Endothelial cell of umbilical vein (primary cell): ENCODE measurements at regions not wholly inside any gene's neighbourhood (a gene's known extent, or its start where the extent isn't known, plus 50 kb on each side); places are given as distances from the start of the nearest gene placed in this dataset.

ENCODE experiments used
- BruUV-seq: library from RNA; stranded (reverse); fragments of 400-500 nt; replicated peaks from 2 replicates; lab custom pipeline; 2021; lab: Mats Ljungman, UMichigan
- CTCF ChIA-PET: fragments of 300-600, 350-600 bp; sonication (Branson Sonifier 250); formaldehyde crosslinking; loops from one replicate; lab custom pipeline; 2021; ENCODE audit warnings: antibody characterized with exemption, inconsistent platforms; lab: Charles Lee
- POLR2A ChIA-PET: fragments of 300-600, 350-600 bp; sonication (Branson Sonifier 250); formaldehyde crosslinking; loops from one replicate; lab custom pipeline; 2021; ENCODE audit warnings: antibody characterized with exemption, inconsistent platforms; lab: Charles Lee
- DNase-seq: peaks from one replicate; pipeline ENCODE4 v3.0.0-alpha.2; 2011; ENCODE audit warnings: low read depth, low spot score
- FAIRE-seq: peaks from 2 replicates; lab custom pipeline; 2011; peaks lifted over from hg19 to GRCh38; lab: Jason Lieb, UNC
- H2AFZ ChIP-seq: 2 replicates; pipeline ENCODE4 v1.6.0; 2012; ENCODE audit warnings: low read depth, low read length, control low read depth, inconsistent platforms
- H3K27ac ChIP-seq: 2 replicates; pipeline ENCODE4 v1.5.1; 2011; ENCODE audit warnings: low read depth, mild to moderate bottlenecking, control low read depth, low read length, moderate library complexity; ENCODE audit not compliant: insufficient read depth
- H3K27me3 ChIP-seq, 2 experiments: 2 replicates each; pipeline versions ENCODE4 v1.6.0 to v1.6.1; 2011; ENCODE audit warnings: low read length in 2 of 2, mixed read lengths in 1 of 2; ENCODE audit not compliant: control insufficient read depth in 2 of 2, insufficient read depth in 2 of 2
- H3K36me3 ChIP-seq, 2 experiments: 2 replicates in 1 of 2; 3 replicates in 1 of 2; pipeline ENCODE4 v1.5.1; 2011; ENCODE audit warnings: low read length in 2 of 2, mild to moderate bottlenecking in 1 of 2, moderate library complexity in 1 of 2; ENCODE audit not compliant: control insufficient read depth in 2 of 2, insufficient read depth in 2 of 2; ENCODE audit errors: extremely low read depth in 1 of 2
- H3K4me1 ChIP-seq: 3 replicates; pipeline ENCODE4 v1.5.1; 2011; ENCODE audit warnings: mild to moderate bottlenecking, low read length; ENCODE audit not compliant: control insufficient read depth, insufficient read depth; ENCODE audit errors: extremely low read depth
- H3K4me2 ChIP-seq: 2 replicates; pipeline ENCODE4 v1.6.1; 2011; ENCODE audit warnings: low read length, control low read depth, mixed read lengths; ENCODE audit not compliant: insufficient read depth
- H3K4me3 ChIP-seq, 3 experiments: fragments of 200-600 bp in 1 of 3; sonication (generic), shearing (Covaris generic) in 1 of 3; replicated peaks in 1 of 3; 2 replicates each; pipeline ENCODE4 v1.5.1; 2011 to 2016; ENCODE audit warnings: control low read depth in 3 of 3, low read length in 3 of 3, mild to moderate bottlenecking in 2 of 3, inconsistent platforms in 1 of 3, low read depth in 1 of 3, moderate library complexity in 1 of 3; ENCODE audit not compliant: insufficient read depth in 1 of 3
- H3K79me2 ChIP-seq: 2 replicates; pipeline ENCODE4 v1.6.0; 2012; ENCODE audit warnings: low read length, inconsistent platforms; ENCODE audit not compliant: control insufficient read depth, insufficient read depth
- H3K9ac ChIP-seq: replicated peaks from 2 replicates; pipeline ENCODE3; 2011; ENCODE audit warnings: low read length, control low read depth; ENCODE audit not compliant: insufficient read depth; ENCODE audit errors: extremely low read depth
- H3K9me1 ChIP-seq: replicated peaks from 3 replicates; pipeline ENCODE4 v1.6.0; 2011; ENCODE audit warnings: mild to moderate bottlenecking, low read length; ENCODE audit not compliant: control insufficient read depth, insufficient read depth; ENCODE audit errors: extremely low read depth
- H3K9me3 ChIP-seq: replicated peaks from 2 replicates; pipeline ENCODE4 v1.5.1; 2012; ENCODE audit warnings: low read length, inconsistent platforms; ENCODE audit not compliant: control insufficient read depth, insufficient read depth
- H4K20me1 ChIP-seq: replicated peaks from 2 replicates; pipeline ENCODE3; 2011; ENCODE audit warnings: mild to moderate bottlenecking, low read length; ENCODE audit not compliant: control insufficient read depth, insufficient read depth; ENCODE audit errors: extremely low read depth
- EZH2 ChIP-seq: IDR thresholded peaks from 2 replicates; pipeline ENCODE4 v1.6.1; 2012; ENCODE audit warnings: borderline replicate concordance, low read depth, mild to moderate bottlenecking, moderate library complexity, low read length, inconsistent platforms; ENCODE audit not compliant: severe bottlenecking
- FOS ChIP-seq: IDR thresholded peaks from 2 replicates; pipeline ENCODE4 v1.6.1; 2011; ENCODE audit warnings: mild to moderate bottlenecking, low read length, moderate library complexity, borderline replicate concordance; ENCODE audit not compliant: insufficient read depth
- GATA2 ChIP-seq: IDR thresholded peaks from 2 replicates; pipeline ENCODE4 v1.7.0; 2011; ENCODE audit warnings: low read depth, mild to moderate bottlenecking, moderate library complexity, mixed read lengths, low read length; ENCODE audit not compliant: insufficient read length, insufficient read depth
- JUN ChIP-seq: IDR thresholded peaks from 2 replicates; pipeline ENCODE4 v1.6.1; 2011; ENCODE audit warnings: borderline replicate concordance, low read depth; ENCODE audit not compliant: insufficient read length, insufficient read depth
- MYC ChIP-seq: IDR thresholded peaks from one replicate; pipeline ENCODE4 v1.6.1; 2011; ENCODE audit warnings: mild to moderate bottlenecking, low read depth, low read length
- POLR2A ChIP-seq: IDR thresholded peaks from 2 replicates; pipeline ENCODE4 v1.6.1; 2012; ENCODE audit warnings: low read depth, mild to moderate bottlenecking, control low read depth, low read length
- POLR2AphosphoS5 ChIP-seq: IDR thresholded peaks from 2 replicates; pipeline ENCODE4 v1.6.1; 2012; ENCODE audit warnings: low read depth, mild to moderate bottlenecking, control low read depth, low read length, moderate library complexity; ENCODE audit not compliant: insufficient read depth
- dilution Hi-C: fragments of 300-500 bp; cut with MboI; formaldehyde crosslinking; loops from one replicate; pipeline ENCODE4 v1.15.0; 2019; ENCODE audit warnings: low sequenced_read_pairs; ENCODE audit not compliant: extremely low pct_ligation_motif_present
- intact Hi-C: fragments of 100-400 bp; cut with micrococcal nuclease; formaldehyde crosslinking; loops from one replicate; pipeline ENCODE4 v1.10.0; 2022
- TF ChIP-seq, protein P1 (sequence below), 2 donors: IDR thresholded peaks; 1 replicate in 1 of 2; 2 replicates in 1 of 2; pipeline ENCODE4 v1.5.1; 2011; ENCODE audit warnings: low read length in 2 of 2, mild to moderate bottlenecking in 2 of 2, moderate library complexity in 2 of 2, control low read depth in 1 of 2, inconsistent platforms in 1 of 2, low read depth in 1 of 2; ENCODE audit not compliant: insufficient read depth in 1 of 2; ENCODE audit errors: extremely low read depth in 1 of 2
- TF ChIP-seq, protein P2 (sequence below): IDR thresholded peaks from 2 replicates; pipeline ENCODE4 v1.6.1; 2011; ENCODE audit not compliant: insufficient read depth, insufficient read length

DNA sequence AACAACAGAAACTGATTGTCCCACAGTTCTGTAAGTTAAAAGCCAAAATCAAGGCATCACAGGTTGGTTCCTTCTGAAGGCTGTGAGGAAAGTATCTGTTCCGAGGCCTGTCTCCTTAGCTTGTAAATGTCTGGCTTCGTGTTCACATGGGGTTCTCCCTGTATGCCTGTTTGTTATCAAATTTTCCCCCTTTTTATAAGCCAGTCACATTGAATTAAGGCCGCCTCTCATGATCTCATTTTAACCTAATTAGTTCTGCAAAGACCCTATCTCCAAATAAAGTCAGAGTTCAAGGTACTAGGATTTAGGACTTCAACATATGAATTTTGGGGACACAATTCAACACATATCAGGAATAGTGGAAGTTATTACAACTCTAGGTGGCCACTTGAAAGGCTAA, 331.5 kb downstream of the PIK3R1 start:
- Histone ChIP-seq H3K9ac (no peak overlapping the region), H2AFZ (no peak overlapping the region), H3K4me1 (no peaks in the 10 kb centered on the region), H3K4me2 (no peak overlapping the region), H4K20me1 (no peaks in the 10 kb centered on the region), H3K79me2 (no peaks in the 10 kb centered on the region), H3K9me3 (no peaks in the 10 kb centered on the region), H3K36me3 (no peaks in the 10 kb centered on the region), H3K27me3 (peaks cover 2% of the 10 kb centered on the region in 2 experiments), H3K9me1 (no peaks in the 10 kb centered on the region), H3K4me3 (no peak overlapping the region), H3K27ac (no peak overlapping the region)
- dilution Hi-C loops: no loop called here
- intact Hi-C loops: no loop called here
- no TSS peak for BruUV-seq
- POLR2A ChIA-PET: no interaction called here
- DNase-seq (no peak), FAIRE-seq (no peak)
- CTCF ChIA-PET: no interaction called here
- TF ChIP-seq POLR2A (no peak), GATA2 (no peak), MYC (no peak), JUN (no peak), POLR2AphosphoS5 (no peak), FOS (no peak), EZH2 (no peak)
- TF ChIP-seq, protein P1, sequence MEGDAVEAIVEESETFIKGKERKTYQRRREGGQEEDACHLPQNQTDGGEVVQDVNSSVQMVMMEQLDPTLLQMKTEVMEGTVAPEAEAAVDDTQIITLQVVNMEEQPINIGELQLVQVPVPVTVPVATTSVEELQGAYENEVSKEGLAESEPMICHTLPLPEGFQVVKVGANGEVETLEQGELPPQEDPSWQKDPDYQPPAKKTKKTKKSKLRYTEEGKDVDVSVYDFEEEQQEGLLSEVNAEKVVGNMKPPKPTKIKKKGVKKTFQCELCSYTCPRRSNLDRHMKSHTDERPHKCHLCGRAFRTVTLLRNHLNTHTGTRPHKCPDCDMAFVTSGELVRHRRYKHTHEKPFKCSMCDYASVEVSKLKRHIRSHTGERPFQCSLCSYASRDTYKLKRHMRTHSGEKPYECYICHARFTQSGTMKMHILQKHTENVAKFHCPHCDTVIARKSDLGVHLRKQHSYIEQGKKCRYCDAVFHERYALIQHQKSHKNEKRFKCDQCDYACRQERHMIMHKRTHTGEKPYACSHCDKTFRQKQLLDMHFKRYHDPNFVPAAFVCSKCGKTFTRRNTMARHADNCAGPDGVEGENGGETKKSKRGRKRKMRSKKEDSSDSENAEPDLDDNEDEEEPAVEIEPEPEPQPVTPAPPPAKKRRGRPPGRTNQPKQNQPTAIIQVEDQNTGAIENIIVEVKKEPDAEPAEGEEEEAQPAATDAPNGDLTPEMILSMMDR (IDR thresholded peaks at IDR 0.05; ENCODE audit: extremely low read depth in 1 of 2, insufficient read depth in 1 of 2, low read depth in 1 of 2, low read length in 2 of 2): no peak
- TF ChIP-seq, protein P2, sequence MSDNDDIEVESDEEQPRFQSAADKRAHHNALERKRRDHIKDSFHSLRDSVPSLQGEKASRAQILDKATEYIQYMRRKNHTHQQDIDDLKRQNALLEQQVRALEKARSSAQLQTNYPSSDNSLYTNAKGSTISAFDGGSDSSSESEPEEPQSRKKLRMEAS: no peak
